ENCODE measurements at regions not wholly inside any gene's neighbourhood (a gene's known extent, or its start where the extent isn't known, plus 50 kb on each side); places are given as distances from the start of the nearest gene placed in this dataset.

- WGBS, 2 donors = 59 to 65% methylated on average over 4 of the region's 4 CpGs
- DNase-seq = no peak
- no peak for ATAC-seq
- Histone ChIP-seq H3K4me3 (no peak overlapping the region), H3K27ac (no peak overlapping the region), H3K27me3 (peaks cover 0 to 25% (median 14%) of the 10 kb centered on the region in 7 donors), H3K4me1 (no peaks in the 10 kb centered on the region), H3K9me3 (no peaks in the 10 kb centered on the region), H3K36me3 (no peaks in the 10 kb centered on the region)
- intact Hi-C loops (cut with DNase I) = no loop called here
- TF ChIP-seq CTCF (IDR thresholded peaks at IDR 0.05) = no peak
Measured at GRCh38 chr20:60691966-60692615, 560.0 kb upstream of the CDH4 start.

- Histone ChIP-seq H3K9me3 (no peaks in the 10 kb centered on the region), H3K4me1 (no peaks in the 10 kb centered on the region), H3K4me3 (no peak overlapping the region), H3K27me3 (peaks cover 0 to 25% (median 14%) of the 10 kb centered on the region in 7 donors), H3K27ac (no peak overlapping the region), H3K36me3 (no peaks in the 10 kb centered on the region)
- DNase-seq (no peak), ATAC-seq (no peak)
- intact Hi-C loops (cut with DNase I) = no loop called here
- 29 to 33% methylated on average over 11 of the region's 11 CpGs for WGBS, 2 donors
- TF ChIP-seq CTCF (IDR thresholded peaks at IDR 0.05) = no peak
Measured at GRCh38 chr20:60693496-60694133, 558.4 kb upstream of the CDH4 start.

- ATAC-seq = no peak
- no peak overlapping the region for H3K27ac ChIP-seq
- no peak overlapping the region for H3K4me3 ChIP-seq
- H3K4me1 ChIP-seq = no peaks in the 10 kb centered on the region
- intact Hi-C loops (cut with DNase I) = no loop called here
- H3K36me3 ChIP-seq = no peaks in the 10 kb centered on the region
- WGBS, 2 donors = 89 to 92% methylated on average over 1 of the region's 1 CpG
- DNase-seq = no peak
- H3K9me3 ChIP-seq = no peaks in the 10 kb centered on the region
- H3K27me3 ChIP-seq = peaks cover 0 to 18% (median 11%) of the 10 kb centered on the region in 7 donors
- TF ChIP-seq CTCF (IDR thresholded peaks at IDR 0.05) = no peak
Measured at GRCh38 chr20:60694763-60695162, 557.3 kb upstream of the CDH4 start.

GRCh38 chr20:60695226-60696000 is 556.6 kb upstream of the CDH4 start:
- TF ChIP-seq CTCF (IDR thresholded peaks at IDR 0.05) = no peak
- Histone ChIP-seq H3K4me3 (no peak overlapping the region), H3K27me3 (peaks cover 0 to 14% (median 10%) of the 10 kb centered on the region in 7 donors), H3K9me3 (no peaks in the 10 kb centered on the region), H3K36me3 (no peaks in the 10 kb centered on the region), H3K27ac (no peak overlapping the region), H3K4me1 (no peaks in the 10 kb centered on the region)
- intact Hi-C loops (cut with DNase I) = no loop called here
- ATAC-seq (peak in 1 of 8 donors; percentile 68), DNase-seq (no peak)
- WGBS, 2 donors = 68 to 73% methylated on average over 7 of the region's 7 CpGs

Data from heart right ventricle (tissue), 16 donors.